ENCODE measurements at regions not wholly inside any gene's neighbourhood (a gene's known extent, or its start where the extent isn't known, plus 50 kb on each side); places are given as distances from the start of the nearest gene placed in this dataset.

DNA sequence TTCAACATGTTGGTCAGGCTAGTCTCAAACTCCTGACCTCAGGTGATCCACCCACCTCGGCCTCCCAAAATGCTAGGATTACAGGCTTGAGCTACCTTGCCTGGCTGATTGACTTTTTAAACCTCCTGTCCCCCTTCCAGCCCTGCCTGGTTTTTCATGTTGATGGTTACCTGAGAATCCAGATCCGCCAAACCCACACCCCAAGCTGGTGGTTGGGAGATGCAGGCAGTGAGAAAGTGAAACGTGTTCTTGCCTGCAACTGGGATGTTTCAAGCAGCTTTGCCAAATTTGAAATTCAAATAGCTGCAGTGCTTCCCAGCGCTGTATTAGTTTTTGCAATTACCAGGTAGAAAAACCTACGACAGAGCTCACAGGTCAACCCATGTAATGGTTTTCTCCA lies 238.3 kb upstream of the PWP1 start:
- H3K9me3 ChIP-seq (ENCODE audit: low read length), result no peaks in the 10 kb centered on the region
- intact Hi-C loops (cut with micrococcal nuclease), result no loop called here
- H3K9ac ChIP-seq (ENCODE audit: low read length), result no peak overlapping the region
- H2AFZ ChIP-seq (ENCODE audit: low read length), result no peak overlapping the region
- no peaks in the 10 kb centered on the region for H3K9me2 ChIP-seq (replicated peaks; ENCODE audit: low read length)
- H3K27ac ChIP-seq (ENCODE audit: low read length), result no peak overlapping the region
- ATAC-seq, result no peak
- ChIA-PET CTCF (no interaction called here), POLR2A (ENCODE audit: unreplicated experiment) (no interaction called here)
- H3K36me3 ChIP-seq (ENCODE audit: low read depth, low read length), result no peaks in the 10 kb centered on the region
- no peak overlapping the region for H3K4me3 ChIP-seq (ENCODE audit: low read length)
- no peaks in the 10 kb centered on the region for H3K27me3 ChIP-seq (ENCODE audit: low read length)
- no peak for TF ChIP-seq EZH2 (IDR thresholded peaks at IDR 0.05; ENCODE audit: low read length, unreplicated experiment)
- TF ChIP-seq, protein P1, sequence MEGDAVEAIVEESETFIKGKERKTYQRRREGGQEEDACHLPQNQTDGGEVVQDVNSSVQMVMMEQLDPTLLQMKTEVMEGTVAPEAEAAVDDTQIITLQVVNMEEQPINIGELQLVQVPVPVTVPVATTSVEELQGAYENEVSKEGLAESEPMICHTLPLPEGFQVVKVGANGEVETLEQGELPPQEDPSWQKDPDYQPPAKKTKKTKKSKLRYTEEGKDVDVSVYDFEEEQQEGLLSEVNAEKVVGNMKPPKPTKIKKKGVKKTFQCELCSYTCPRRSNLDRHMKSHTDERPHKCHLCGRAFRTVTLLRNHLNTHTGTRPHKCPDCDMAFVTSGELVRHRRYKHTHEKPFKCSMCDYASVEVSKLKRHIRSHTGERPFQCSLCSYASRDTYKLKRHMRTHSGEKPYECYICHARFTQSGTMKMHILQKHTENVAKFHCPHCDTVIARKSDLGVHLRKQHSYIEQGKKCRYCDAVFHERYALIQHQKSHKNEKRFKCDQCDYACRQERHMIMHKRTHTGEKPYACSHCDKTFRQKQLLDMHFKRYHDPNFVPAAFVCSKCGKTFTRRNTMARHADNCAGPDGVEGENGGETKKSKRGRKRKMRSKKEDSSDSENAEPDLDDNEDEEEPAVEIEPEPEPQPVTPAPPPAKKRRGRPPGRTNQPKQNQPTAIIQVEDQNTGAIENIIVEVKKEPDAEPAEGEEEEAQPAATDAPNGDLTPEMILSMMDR (conservative IDR thresholded peaks at IDR 0.05; ENCODE audit: low read depth, low read length), result no peak
- no peaks in the 10 kb centered on the region for H3K79me2 ChIP-seq (ENCODE audit: low read length)
- no peak overlapping the region for H3K4me2 ChIP-seq (ENCODE audit: low read length)
- H4K20me1 ChIP-seq (ENCODE audit: low read length), result no peaks in the 10 kb centered on the region
- DNase-seq, result no peak
- BruUV-seq (replicated peaks), result no TSS peak
- H3F3A ChIP-seq (ENCODE audit: low read length, unreplicated experiment), result no peaks in the 10 kb centered on the region
- H3K4me1 ChIP-seq (ENCODE audit: insufficient read depth, low read length), result peaks cover 21% of the 10 kb centered on the region

DNA sequence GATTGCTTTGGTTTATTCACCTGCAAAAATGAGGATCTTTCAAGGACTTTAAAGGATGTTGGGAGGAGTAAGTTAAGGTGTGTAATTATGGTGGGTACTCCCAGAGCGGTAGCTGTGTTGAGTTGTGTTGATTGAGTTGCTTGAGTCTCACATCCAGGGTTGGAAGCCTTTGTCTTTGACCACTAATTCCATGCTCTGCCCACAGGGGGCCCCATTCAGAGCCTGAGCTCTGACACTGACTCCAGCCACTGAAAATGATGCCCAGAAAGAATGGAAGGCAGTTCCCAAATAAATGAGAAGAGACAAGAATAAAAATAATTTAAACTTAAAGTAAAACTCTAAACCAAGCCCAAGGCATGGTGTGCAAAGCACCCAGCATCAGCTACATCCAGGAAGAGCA lies 237.4 kb upstream of the PWP1 start:
- peak; percentile 25 for DNase-seq
- no peaks in the 10 kb centered on the region for H3K27me3 ChIP-seq (ENCODE audit: low read length)
- H3K9ac ChIP-seq (ENCODE audit: low read length), result no peak overlapping the region
- no peaks in the 10 kb centered on the region for H4K20me1 ChIP-seq (ENCODE audit: low read length)
- no peak for TF ChIP-seq EZH2 (IDR thresholded peaks at IDR 0.05; ENCODE audit: low read length, unreplicated experiment)
- TF ChIP-seq, protein P1 (conservative IDR thresholded peaks at IDR 0.05; ENCODE audit: low read depth, low read length), result peak; percentile 55
- no peak for TF ChIP-seq EZH2phosphoT487 (IDR thresholded peaks at IDR 0.05; ENCODE audit: borderline replicate concordance, low read length)
- ChIA-PET POLR2A (ENCODE audit: unreplicated experiment) (no interaction called here), CTCF (no interaction called here)
- no peaks in the 10 kb centered on the region for H3K9me3 ChIP-seq (ENCODE audit: low read length)
- H3K27ac ChIP-seq (ENCODE audit: low read length), result no peak overlapping the region
- H3K4me1 ChIP-seq (ENCODE audit: insufficient read depth, low read length), result peaks cover 21% of the 10 kb centered on the region
- no peaks in the 10 kb centered on the region for H3K36me3 ChIP-seq (ENCODE audit: low read depth, low read length)
- intact Hi-C loops (cut with micrococcal nuclease), result no loop called here
- no peaks in the 10 kb centered on the region for H3K9me2 ChIP-seq (replicated peaks; ENCODE audit: low read length)
- H2AFZ ChIP-seq (ENCODE audit: low read length), result no peak overlapping the region
- no TSS peak for BruUV-seq (replicated peaks)
- no peaks in the 10 kb centered on the region for H3K79me2 ChIP-seq (ENCODE audit: low read length)
- H3F3A ChIP-seq (ENCODE audit: low read length, unreplicated experiment), result no peaks in the 10 kb centered on the region
- no peak overlapping the region for H3K4me3 ChIP-seq (ENCODE audit: low read length)
- H3K4me2 ChIP-seq (ENCODE audit: low read length), result no peak overlapping the region
- no peak for ATAC-seq

DNA sequence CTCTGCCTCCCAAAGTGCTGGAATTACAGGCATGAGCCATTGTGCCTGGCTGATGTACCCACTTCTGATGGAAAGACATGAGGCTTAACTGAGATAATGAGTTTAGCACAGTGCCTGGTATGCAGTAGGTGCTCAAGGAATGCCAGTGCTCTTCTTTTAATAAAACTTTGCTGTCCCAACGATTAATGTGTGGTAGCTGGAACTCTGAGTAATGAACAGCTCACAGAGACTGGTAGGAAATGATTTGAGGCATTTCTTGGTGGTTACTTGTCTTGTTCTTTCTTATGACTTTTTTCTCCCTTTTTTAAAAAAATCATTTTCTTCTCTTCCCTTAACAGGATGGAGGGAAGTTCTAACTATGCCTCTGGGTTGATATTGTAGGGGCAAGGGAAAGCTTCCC lies 235.7 kb upstream of the PWP1 start:
- peak overlapping the region; percentile 52 for H3K4me2 ChIP-seq (ENCODE audit: low read length)
- no peaks in the 10 kb centered on the region for H3K36me3 ChIP-seq (ENCODE audit: low read depth, low read length)
- H2AFZ ChIP-seq (ENCODE audit: low read length), result no peak overlapping the region
- H3K9me2 ChIP-seq (replicated peaks; ENCODE audit: low read length), result no peaks in the 10 kb centered on the region
- H3K27me3 ChIP-seq (ENCODE audit: low read length), result no peaks in the 10 kb centered on the region
- H3F3A ChIP-seq (ENCODE audit: low read length, unreplicated experiment), result no peaks in the 10 kb centered on the region
- peak; percentile 50 for DNase-seq
- POLR2A ChIA-PET (ENCODE audit: unreplicated experiment), result no interaction called here
- no peak overlapping the region; the same call in 1 of the 2 replicates for H3K4me3 ChIP-seq (ENCODE audit: low read length)
- no peak overlapping the region for H3K27ac ChIP-seq (ENCODE audit: low read length)
- ATAC-seq, result no peak
- no peak for TF ChIP-seq EZH2 (IDR thresholded peaks at IDR 0.05; ENCODE audit: low read length, unreplicated experiment)
- TF ChIP-seq EZH2phosphoT487 (IDR thresholded peaks at IDR 0.05; ENCODE audit: borderline replicate concordance, low read length), result no peak
- TF ChIP-seq, protein P1 (conservative IDR thresholded peaks at IDR 0.05; ENCODE audit: low read depth, low read length), result no peak
- CTCF ChIA-PET, result no interaction called here
- H3K4me1 ChIP-seq (ENCODE audit: insufficient read depth, low read length), result peaks cover 21% of the 10 kb centered on the region
- no peaks in the 10 kb centered on the region for H4K20me1 ChIP-seq (ENCODE audit: low read length)
- BruUV-seq (replicated peaks), result no TSS peak
- H3K79me2 ChIP-seq (ENCODE audit: low read length), result no peaks in the 10 kb centered on the region
- no peaks in the 10 kb centered on the region for H3K9me3 ChIP-seq (ENCODE audit: low read length)
- H3K9ac ChIP-seq (ENCODE audit: low read length), result no peak overlapping the region
- intact Hi-C loops (cut with micrococcal nuclease), result no loop called here

Data from PC-3 (cell line).